ENCODE measurements at regions not wholly inside any gene's neighbourhood (a gene's known extent, or its start where the extent isn't known, plus 50 kb on each side); places are given as distances from the start of the nearest gene placed in this dataset.

GRCh38 chr20:51253280-51253679 is 230.4 kb upstream of the KCNG1 start:
- TF ChIP-seq CTCF (conservative IDR thresholded peaks at IDR 0.05 in 1 of 2, IDR thresholded peaks at IDR 0.05 in 1 of 2; ENCODE audit: low read depth in 1 of 2, low read length in 2 of 2) (no peak), EZH2 (IDR thresholded peaks at IDR 0.05; ENCODE audit: low read length, missing control alignments) (no peak)

Measured in fibroblast of lung (primary cell).